ENCODE measurements at regions not wholly inside any gene's neighbourhood (a gene's known extent, or its start where the extent isn't known, plus 50 kb on each side); places are given as distances from the start of the nearest gene placed in this dataset.

DNA sequence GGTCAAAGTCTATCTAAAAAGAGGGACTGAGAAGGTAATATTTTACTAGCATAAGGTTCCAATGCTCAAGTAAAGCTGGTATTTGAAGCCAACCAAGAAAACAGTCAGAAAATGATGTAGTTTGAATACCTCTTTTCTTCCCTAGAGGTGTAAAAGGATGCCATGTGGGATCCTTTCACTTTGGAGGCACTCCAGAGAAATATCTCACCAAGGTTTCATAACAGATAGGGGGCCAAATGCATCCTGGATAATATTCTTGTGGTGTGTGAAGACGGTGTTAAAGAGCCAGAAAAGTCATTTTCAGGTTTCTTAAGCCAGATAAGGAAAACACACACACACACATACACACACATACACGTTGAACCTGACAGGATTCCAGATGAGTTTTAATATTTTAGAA lies 136.1 kb upstream of the PRKD1 start (continued):
- TF ChIP-seq, protein P1, sequence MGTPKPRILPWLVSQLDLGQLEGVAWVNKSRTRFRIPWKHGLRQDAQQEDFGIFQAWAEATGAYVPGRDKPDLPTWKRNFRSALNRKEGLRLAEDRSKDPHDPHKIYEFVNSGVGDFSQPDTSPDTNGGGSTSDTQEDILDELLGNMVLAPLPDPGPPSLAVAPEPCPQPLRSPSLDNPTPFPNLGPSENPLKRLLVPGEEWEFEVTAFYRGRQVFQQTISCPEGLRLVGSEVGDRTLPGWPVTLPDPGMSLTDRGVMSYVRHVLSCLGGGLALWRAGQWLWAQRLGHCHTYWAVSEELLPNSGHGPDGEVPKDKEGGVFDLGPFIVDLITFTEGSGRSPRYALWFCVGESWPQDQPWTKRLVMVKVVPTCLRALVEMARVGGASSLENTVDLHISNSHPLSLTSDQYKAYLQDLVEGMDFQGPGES (IDR thresholded peaks at IDR 0.05), result no peak
- TF ChIP-seq IKZF2 (IDR thresholded peaks at IDR 0.05), result no peak
- no peak for TF ChIP-seq GATAD2B (conservative IDR thresholded peaks at IDR 0.05; ENCODE audit: low read depth)
- TF ChIP-seq STAT1 (conservative IDR thresholded peaks at IDR 0.05), result no peak
- TF ChIP-seq, protein P2, sequence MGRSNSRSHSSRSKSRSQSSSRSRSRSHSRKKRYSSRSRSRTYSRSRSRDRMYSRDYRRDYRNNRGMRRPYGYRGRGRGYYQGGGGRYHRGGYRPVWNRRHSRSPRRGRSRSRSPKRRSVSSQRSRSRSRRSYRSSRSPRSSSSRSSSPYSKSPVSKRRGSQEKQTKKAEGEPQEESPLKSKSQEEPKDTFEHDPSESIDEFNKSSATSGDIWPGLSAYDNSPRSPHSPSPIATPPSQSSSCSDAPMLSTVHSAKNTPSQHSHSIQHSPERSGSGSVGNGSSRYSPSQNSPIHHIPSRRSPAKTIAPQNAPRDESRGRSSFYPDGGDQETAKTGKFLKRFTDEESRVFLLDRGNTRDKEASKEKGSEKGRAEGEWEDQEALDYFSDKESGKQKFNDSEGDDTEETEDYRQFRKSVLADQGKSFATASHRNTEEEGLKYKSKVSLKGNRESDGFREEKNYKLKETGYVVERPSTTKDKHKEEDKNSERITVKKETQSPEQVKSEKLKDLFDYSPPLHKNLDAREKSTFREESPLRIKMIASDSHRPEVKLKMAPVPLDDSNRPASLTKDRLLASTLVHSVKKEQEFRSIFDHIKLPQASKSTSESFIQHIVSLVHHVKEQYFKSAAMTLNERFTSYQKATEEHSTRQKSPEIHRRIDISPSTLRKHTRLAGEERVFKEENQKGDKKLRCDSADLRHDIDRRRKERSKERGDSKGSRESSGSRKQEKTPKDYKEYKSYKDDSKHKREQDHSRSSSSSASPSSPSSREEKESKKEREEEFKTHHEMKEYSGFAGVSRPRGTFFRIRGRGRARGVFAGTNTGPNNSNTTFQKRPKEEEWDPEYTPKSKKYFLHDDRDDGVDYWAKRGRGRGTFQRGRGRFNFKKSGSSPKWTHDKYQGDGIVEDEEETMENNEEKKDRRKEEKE (IDR thresholded peaks at IDR 0.05), result no peak
- no peak for TF ChIP-seq POLR2AphosphoS5 (IDR thresholded peaks at IDR 0.05; ENCODE audit: low read length)

DNA sequence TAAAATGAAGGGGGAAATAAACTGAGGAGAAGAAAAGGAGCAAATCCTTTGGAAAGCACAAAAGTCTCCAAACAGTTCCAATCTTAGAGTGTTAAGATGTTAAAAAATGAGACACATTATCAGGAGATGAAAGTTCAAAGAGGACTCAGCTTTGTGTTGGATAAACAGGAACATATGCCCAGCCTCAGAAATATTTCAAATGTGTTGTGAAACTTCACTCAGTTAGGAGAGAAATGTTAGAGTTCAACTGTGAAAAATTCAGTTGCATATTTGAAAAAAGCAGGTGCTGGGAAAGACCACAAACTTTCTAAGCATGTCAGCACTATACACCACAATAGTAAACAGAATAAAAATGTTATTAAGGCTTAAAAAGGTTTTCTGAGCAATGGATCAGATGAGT lies 136.8 kb upstream of the PRKD1 start:
- FAIRE-seq, result no peak
- RAD21 ChIA-PET (ENCODE audit: unreplicated experiment), result no interaction called here
- no peaks in the 10 kb centered on the region for H4K20me1 ChIP-seq (ENCODE audit: control insufficient read depth, insufficient read depth)
- intact Hi-C loops (cut with micrococcal nuclease; ENCODE audit: unreplicated experiment), result no loop called here
- no TSS peak for BruUV-seq (replicated peaks)
- H3K4me1 ChIP-seq (ENCODE audit: control insufficient read depth, insufficient read depth, low read length), result no peaks in the 10 kb centered on the region
- no peak overlapping the region for H2AFZ ChIP-seq (ENCODE audit: control insufficient read depth, low read depth, low read length)
- CTCF ChIA-PET, result no interaction called here
- H3K27me3 ChIP-seq (replicated peaks in 1 of 2; ENCODE audit: control insufficient read depth in 2 of 2, insufficient read depth in 2 of 2, low read length in 1 of 2), result no peaks in the 10 kb centered on the region
- no peak for DNase-seq (ENCODE audit: low read depth, low spot score)
- H3K36me3 ChIP-seq (ENCODE audit: control insufficient read depth in 2 of 2, insufficient read depth in 2 of 2, low read length in 1 of 2), result no peaks in the 10 kb centered on the region
- no peaks in the 10 kb centered on the region for H3K9me3 ChIP-seq (replicated peaks; ENCODE audit: control insufficient read depth, insufficient read depth, low read length)
- H3K4me3 ChIP-seq, result no peak overlapping the region
- no peak overlapping the region for H3K27ac ChIP-seq (ENCODE audit: control insufficient read depth, insufficient read depth)
- in situ Hi-C loops (cut with MboI), result no loop called here
- SMC1A ChIA-PET (ENCODE audit: uncharacterized antibody, unreplicated experiment), result no interaction called here
- ATAC-seq, result no peak
- H3K9ac ChIP-seq (ENCODE audit: control insufficient read depth, insufficient read depth, low read length), result no peak overlapping the region
- H3K79me2 ChIP-seq (ENCODE audit: control insufficient read depth, insufficient read depth, low read length), result no peaks in the 10 kb centered on the region
- H3K4me2 ChIP-seq (ENCODE audit: control insufficient read depth, insufficient read depth), result no peak overlapping the region
- POLR2A ChIA-PET, result no interaction called here
- TF ChIP-seq, protein P3, sequence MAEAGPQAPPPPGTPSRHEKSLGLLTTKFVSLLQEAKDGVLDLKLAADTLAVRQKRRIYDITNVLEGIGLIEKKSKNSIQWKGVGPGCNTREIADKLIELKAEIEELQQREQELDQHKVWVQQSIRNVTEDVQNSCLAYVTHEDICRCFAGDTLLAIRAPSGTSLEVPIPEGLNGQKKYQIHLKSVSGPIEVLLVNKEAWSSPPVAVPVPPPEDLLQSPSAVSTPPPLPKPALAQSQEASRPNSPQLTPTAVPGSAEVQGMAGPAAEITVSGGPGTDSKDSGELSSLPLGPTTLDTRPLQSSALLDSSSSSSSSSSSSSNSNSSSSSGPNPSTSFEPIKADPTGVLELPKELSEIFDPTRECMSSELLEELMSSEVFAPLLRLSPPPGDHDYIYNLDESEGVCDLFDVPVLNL (IDR thresholded peaks at IDR 0.05; ENCODE audit: low read depth, low read length), result no peak
- TF ChIP-seq ZSCAN29 (IDR thresholded peaks at IDR 0.05) (no peak), TARDBP (IDR thresholded peaks at IDR 0.05; ENCODE audit: borderline replicate concordance) (no peak), PAX8 (IDR thresholded peaks at IDR 0.05) (no peak), CBFB (IDR thresholded peaks at IDR 0.05; ENCODE audit: low read depth) (no peak), NFIC (IDR thresholded peaks at IDR 0.05; ENCODE audit: low read depth, low read length) (no peak), JUNB (IDR thresholded peaks at IDR 0.05) (no peak), NFYB (IDR thresholded peaks at IDR 0.05; ENCODE audit: insufficient read depth, low read depth, low read length) (no peak), LARP7 (IDR thresholded peaks at IDR 0.05) (no peak), FOXM1 (IDR thresholded peaks at IDR 0.05; ENCODE audit: low read depth, low read length) (no peak)
- TF ChIP-seq, protein P4, sequence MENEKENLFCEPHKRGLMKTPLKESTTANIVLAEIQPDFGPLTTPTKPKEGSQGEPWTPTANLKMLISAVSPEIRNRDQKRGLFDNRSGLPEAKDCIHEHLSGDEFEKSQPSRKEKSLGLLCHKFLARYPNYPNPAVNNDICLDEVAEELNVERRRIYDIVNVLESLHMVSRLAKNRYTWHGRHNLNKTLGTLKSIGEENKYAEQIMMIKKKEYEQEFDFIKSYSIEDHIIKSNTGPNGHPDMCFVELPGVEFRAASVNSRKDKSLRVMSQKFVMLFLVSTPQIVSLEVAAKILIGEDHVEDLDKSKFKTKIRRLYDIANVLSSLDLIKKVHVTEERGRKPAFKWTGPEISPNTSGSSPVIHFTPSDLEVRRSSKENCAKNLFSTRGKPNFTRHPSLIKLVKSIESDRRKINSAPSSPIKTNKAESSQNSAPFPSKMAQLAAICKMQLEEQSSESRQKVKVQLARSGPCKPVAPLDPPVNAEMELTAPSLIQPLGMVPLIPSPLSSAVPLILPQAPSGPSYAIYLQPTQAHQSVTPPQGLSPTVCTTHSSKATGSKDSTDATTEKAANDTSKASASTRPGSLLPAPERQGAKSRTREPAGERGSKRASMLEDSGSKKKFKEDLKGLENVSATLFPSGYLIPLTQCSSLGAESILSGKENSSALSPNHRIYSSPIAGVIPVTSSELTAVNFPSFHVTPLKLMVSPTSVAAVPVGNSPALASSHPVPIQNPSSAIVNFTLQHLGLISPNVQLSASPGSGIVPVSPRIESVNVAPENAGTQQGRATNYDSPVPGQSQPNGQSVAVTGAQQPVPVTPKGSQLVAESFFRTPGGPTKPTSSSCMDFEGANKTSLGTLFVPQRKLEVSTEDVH (IDR thresholded peaks at IDR 0.05; ENCODE audit: low read depth, partially characterized antibody), result no peak
- TF ChIP-seq, protein P5, sequence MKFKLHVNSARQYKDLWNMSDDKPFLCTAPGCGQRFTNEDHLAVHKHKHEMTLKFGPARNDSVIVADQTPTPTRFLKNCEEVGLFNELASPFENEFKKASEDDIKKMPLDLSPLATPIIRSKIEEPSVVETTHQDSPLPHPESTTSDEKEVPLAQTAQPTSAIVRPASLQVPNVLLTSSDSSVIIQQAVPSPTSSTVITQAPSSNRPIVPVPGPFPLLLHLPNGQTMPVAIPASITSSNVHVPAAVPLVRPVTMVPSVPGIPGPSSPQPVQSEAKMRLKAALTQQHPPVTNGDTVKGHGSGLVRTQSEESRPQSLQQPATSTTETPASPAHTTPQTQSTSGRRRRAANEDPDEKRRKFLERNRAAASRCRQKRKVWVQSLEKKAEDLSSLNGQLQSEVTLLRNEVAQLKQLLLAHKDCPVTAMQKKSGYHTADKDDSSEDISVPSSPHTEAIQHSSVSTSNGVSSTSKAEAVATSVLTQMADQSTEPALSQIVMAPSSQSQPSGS (IDR thresholded peaks at IDR 0.05; ENCODE audit: low read length), result no peak

All from GM12878 (cell line).